K562 (cell line): ENCODE measurements at regions not wholly inside any gene's neighbourhood (a gene's known extent, or its start where the extent isn't known, plus 50 kb on each side); places are given as distances from the start of the nearest gene placed in this dataset.
"Not testable (repeated sequence)": the region's sequence is repeated elsewhere in the genome, so short reads cannot be mapped to it uniquely, and the experiment has no call there.

ENCODE experiments used
- ATAC-seq: fragments of 200-7000 bp; cut with Tn5 transposase; 3 replicates; pipeline ENCODE4 v1.9.1; 2020; ENCODE audit warnings: moderate library complexity
- BruUV-seq: library from RNA; stranded (reverse); fragments of 400-500 nt; replicated peaks from 2 replicates; lab custom pipeline; 2021; lab: Mats Ljungman, UMichigan
- CTCF ChIA-PET: fragments of 300-600 bp; formaldehyde crosslinking; extraction: SDS; loops from one replicate; lab custom pipeline; 2021; ENCODE audit warnings: low intra/inter-chr PET ratio; lab: Yijun Ruan, JAX
- POLR2A ChIA-PET: fragments of 300-600, 350-650 bp; sonication (Branson Sonifier 250); formaldehyde crosslinking; extraction: SDS; loops from one replicate; lab custom pipeline; 2021; ENCODE audit warnings: antibody characterized with exemption, inconsistent platforms; lab: Yijun Ruan, JAX
- DNase-seq, 4 experiments: peaks; one replicate each; pipeline versions ENCODE4 v3.0.0 to v3.0.0-alpha.2; 2011 to 2018; ENCODE audit warnings: low spot score in 3 of 4, mixed read lengths in 3 of 4; ENCODE audit errors: extremely low read depth in 1 of 4
- FAIRE-seq: peaks from 2 replicates; lab custom pipeline; 2011; peaks lifted over from hg19 to GRCh38; lab: Jason Lieb, UNC
- H2AFZ ChIP-seq: 2 replicates; pipeline ENCODE4 v1.6.0; 2011; ENCODE audit warnings: low read depth, low read length, control low read depth, inconsistent platforms
- H3K27ac ChIP-seq: fragments of 200-600 bp; 3 replicates; pipeline ENCODE4 v1.8.0; 2011; ENCODE audit warnings: low read depth, mild to moderate bottlenecking, control low read depth, inconsistent platforms, low read length, moderate library complexity, mixed read lengths; ENCODE audit errors: extremely low read depth
- H3K27me3 ChIP-seq, 2 experiments: fragments of 300-600 bp in 1 of 2; 2 replicates in 1 of 2; 3 replicates in 1 of 2; pipeline versions ENCODE4 v1.6.0 to v1.8.0; 2011; ENCODE audit warnings: inconsistent platforms in 2 of 2, low read length in 2 of 2, mild to moderate bottlenecking in 1 of 2, mixed read lengths in 1 of 2, moderate library complexity in 1 of 2; ENCODE audit not compliant: control insufficient read depth in 2 of 2, insufficient read depth in 2 of 2
- H3K36me3 ChIP-seq: fragments of 300-600 bp; 3 replicates; pipeline ENCODE4 v1.8.0; 2011; ENCODE audit warnings: mild to moderate bottlenecking, low read length, inconsistent platforms; ENCODE audit not compliant: control insufficient read depth, insufficient read depth
- H3K4me1 ChIP-seq, 2 experiments: fragments of 200-600 bp in 1 of 2; replicated peaks in 1 of 2; 2 replicates in 1 of 2; 3 replicates in 1 of 2; pipeline versions ENCODE4 v1.5.1 to v1.8.0; 2011; ENCODE audit warnings: inconsistent platforms in 2 of 2, low read length in 2 of 2, mild to moderate bottlenecking in 1 of 2, mixed read lengths in 1 of 2, moderate library complexity in 1 of 2; ENCODE audit not compliant: control insufficient read depth in 2 of 2, insufficient read depth in 2 of 2
- H3K4me2 ChIP-seq: 2 replicates; pipeline ENCODE4 v1.6.1; 2011; ENCODE audit warnings: low read length, control low read depth, inconsistent platforms, mixed read lengths; ENCODE audit not compliant: insufficient read depth
- H3K4me3 ChIP-seq: fragments of 200-600 bp; sonication (generic), shearing (Covaris generic); 2 replicates; pipeline ENCODE4 v1.5.1; 2016; ENCODE audit warnings: control low read depth, inconsistent platforms
- H3K79me2 ChIP-seq: fragments of 200-600 bp; 3 replicates; pipeline ENCODE4 v1.8.0; 2011; ENCODE audit warnings: low read length, inconsistent platforms; ENCODE audit not compliant: control insufficient read depth, insufficient read depth
- H3K9ac ChIP-seq, 2 experiments: 2 replicates each; pipeline versions ENCODE4 v1.6.0 to v1.6.1; 2011; ENCODE audit warnings: low read depth in 2 of 2, low read length in 2 of 2, control low read depth in 1 of 2, inconsistent platforms in 1 of 2, mild to moderate bottlenecking in 1 of 2, mixed read lengths in 1 of 2; ENCODE audit not compliant: insufficient read depth in 1 of 2
- H3K9me1 ChIP-seq: one replicate; pipeline ENCODE4 v1.6.0; 2011; ENCODE audit warnings: inconsistent platforms, mild to moderate bottlenecking, low read length, moderate library complexity; ENCODE audit not compliant: control insufficient read depth, insufficient read depth
- H3K9me3 ChIP-seq: replicated peaks from 2 replicates; pipeline ENCODE4 v1.5.1; 2011; ENCODE audit warnings: low read depth, low read length, inconsistent platforms; ENCODE audit not compliant: control insufficient read depth, insufficient read depth
- H4K20me1 ChIP-seq: replicated peaks from 2 replicates; pipeline ENCODE4 v1.6.1; 2011; ENCODE audit warnings: low read length, inconsistent platforms, mixed read lengths; ENCODE audit not compliant: control insufficient read depth, insufficient read depth
- DLX4 ChIP-seq: fragments of 250-450 bp; sonication (Bioruptor Pico); IDR thresholded peaks from 2 replicates; pipeline ENCODE4 v1.6.1; 2021; ENCODE audit warnings: mild to moderate bottlenecking
- GTF2A2 ChIP-seq: IDR thresholded peaks from 2 replicates; pipeline ENCODE4 v1.6.1; 2016; ENCODE audit warnings: mild to moderate bottlenecking, missing genetic modification characterization, missing compliant biosample characterization
- HSF4 ChIP-seq: fragments of 250-450 bp; sonication (Bioruptor Pico); IDR thresholded peaks from 2 replicates; pipeline ENCODE4 v2.1.2; 2022; ENCODE audit warnings: mild to moderate bottlenecking, moderate library complexity, borderline replicate concordance
- KDM2B ChIP-seq: fragments of 250-450 bp; sonication (Bioruptor Pico); IDR thresholded peaks from 2 replicates; pipeline ENCODE4 v1.8.0; 2021; ENCODE audit warnings: mild to moderate bottlenecking, moderate library complexity
- KDM5B ChIP-seq: fragments of 200-600 bp; sonication (generic); IDR thresholded peaks from 2 replicates; pipeline ENCODE4 v1.6.1; 2012; ENCODE audit warnings: low read depth, mild to moderate bottlenecking, moderate library complexity, low read length, control low read depth, inconsistent platforms; ENCODE audit not compliant: insufficient replicate concordance
- SMAD4 ChIP-seq: fragments of 250-450 bp; sonication (Bioruptor Pico); conservative IDR thresholded peaks from 2 replicates; pipeline ENCODE4 v1.8.0; 2021; ENCODE audit warnings: inconsistent platforms, mild to moderate bottlenecking, moderate library complexity
- USF2 ChIP-seq: sonication (generic); formaldehyde crosslinking; IDR thresholded peaks from 2 replicates; pipeline ENCODE4 v1.5.0; 2020; ENCODE audit warnings: missing genetic modification reagents
- ZNF146 ChIP-seq: IDR thresholded peaks from one replicate; pipeline ENCODE4 v1.6.1; 2018; ENCODE audit warnings: missing compliant biosample characterization; ENCODE audit not compliant: unreplicated experiment
- WGBS: fragments of 100-300 bp; shearing (Covaris generic); methylation state at CpG from one replicate; pipeline ENCODE4 v1.1.6; 2016; ENCODE audit warnings: low coverage, mixed read lengths; ENCODE audit not compliant: insufficient coverage; ENCODE audit errors: missing lambda C conversion rate; 5-methylcytosine and 5-hydroxymethylcytosine counted together
- in situ Hi-C: fragments of 300-500 bp; cut with MboI; formaldehyde crosslinking; loops from 4 replicates; pipeline ENCODE4 v1.15.0; 2018; ENCODE audit warnings: inconsistent platforms, mixed read lengths
- intact Hi-C: fragments of 100-400 bp; cut with micrococcal nuclease; formaldehyde crosslinking; loops from 2 replicates; pipeline ENCODE4 v1.14.2; 2022

- 72% methylated on average over 3 of the region's 3 CpGs for WGBS
- H3K9me3 ChIP-seq, H4K20me1 ChIP-seq, H3K27me3 ChIP-seq, H3K79me2 ChIP-seq, in situ Hi-C loops, H3K9ac ChIP-seq, FAIRE-seq, H3K9me1 ChIP-seq, CTCF ChIA-PET, BruUV-seq, H3K36me3 ChIP-seq, DNase-seq, H3K4me3 ChIP-seq, H2AFZ ChIP-seq, ATAC-seq, H3K4me1 ChIP-seq, H3K27ac ChIP-seq, H3K4me2 ChIP-seq: not testable (repeated sequence)
- POLR2A ChIA-PET = interaction anchor here (1.8 kb wide), 1 partner anchor 11 kb away, joined by 5 read pairs; no protein-coding TSS in a partner anchor
- intact Hi-C loops = loop anchor here (5.0 kb wide), 2 partner anchors 207 to 1007 kb away; no protein-coding TSS in a partner anchor
- peak; percentile 83 for TF ChIP-seq ZNF146
These were observed 236.7 kb upstream of the NFIA start for GRCh38 chr1:60845659-60846058.

- FAIRE-seq (no peak), ATAC-seq (no peak), DNase-seq (no peak)
- Histone ChIP-seq H3K4me2 (no peak overlapping the region), H3K27ac (no peak overlapping the region), H3K27me3 (peaks cover 0 to 2% of the 10 kb centered on the region in 2 experiments; a peak in 1 of 5 replicates), H2AFZ (no peak overlapping the region), H3K79me2 (no peaks in the 10 kb centered on the region), H3K4me3 (no peak overlapping the region), H3K4me1 (no peaks in the 10 kb centered on the region), H3K36me3 (no peaks in the 10 kb centered on the region), H3K9me1 (no peaks in the 10 kb centered on the region), H4K20me1 (no peaks in the 10 kb centered on the region), H3K9ac (no peak overlapping the region), H3K9me3 (no peaks in the 10 kb centered on the region)
- ChIA-PET CTCF (no interaction called here), POLR2A (interaction anchor here (1.3 kb wide), 1 partner anchor 11 kb away, joined by 3 read pairs; no protein-coding TSS in a partner anchor)
- in situ Hi-C loops = no loop called here
- intact Hi-C loops = no loop called here
- WGBS = 0% methylated on average over 2 of the region's 2 CpGs
- TF ChIP-seq SMAD4 (CRISPR knock-in tag) (no peak), USF2 (CRISPR knock-in tag) (no peak), KDM5B (no peak), DLX4 (CRISPR knock-in tag) (no peak), GTF2A2 (tag) (no peak), HSF4 (no peak), KDM2B (CRISPR knock-in tag) (no peak)
- no TSS peak for BruUV-seq
These were observed 240.1 kb upstream of the NFIA start for GRCh38 chr1:60842304-60842703.
